HEK293T (cell line): ENCODE measurements at regions not wholly inside any gene's neighbourhood (a gene's known extent, or its start where the extent isn't known, plus 50 kb on each side); places are given as distances from the start of the nearest gene placed in this dataset.

Source experiments
- ARNT ChIP-seq: fragments of 450-650 bp; IDR thresholded peaks from 2 replicates; pipeline ENCODE4 v1.6.1; 2017; ENCODE audit warnings: mild to moderate bottlenecking
- BHLHE40 ChIP-seq: fragments of 450-650 bp; IDR thresholded peaks from 2 replicates; pipeline ENCODE4 v1.6.1; 2016; ENCODE audit warnings: mild to moderate bottlenecking, moderate library complexity, borderline replicate concordance
- CTBP1 ChIP-seq: fragments of 450-650 bp; IDR thresholded peaks from 2 replicates; pipeline ENCODE4 v1.6.1; 2016; ENCODE audit warnings: borderline replicate concordance
- FOXA1 ChIP-seq: fragments of 450-650 bp; IDR thresholded peaks from 2 replicates; pipeline ENCODE4 v1.6.1; 2016; ENCODE audit warnings: mild to moderate bottlenecking
- FOXK2 ChIP-seq: fragments of 450-650 bp; IDR thresholded peaks from 2 replicates; pipeline ENCODE4 v1.6.1; 2016; ENCODE audit warnings: mild to moderate bottlenecking
- FOXM1 ChIP-seq: fragments of 450-650 bp; IDR thresholded peaks from 2 replicates; pipeline ENCODE4 v1.6.1; 2017; ENCODE audit warnings: mild to moderate bottlenecking, borderline replicate concordance
- HDGF ChIP-seq: fragments of 450-650 bp; IDR thresholded peaks from 2 replicates; pipeline ENCODE4 v1.6.1; 2017; ENCODE audit warnings: antibody characterized with exemption, borderline replicate concordance
- LEF1 ChIP-seq: fragments of 450-650 bp; IDR thresholded peaks from 2 replicates; pipeline ENCODE4 v1.6.1; 2017; ENCODE audit warnings: mild to moderate bottlenecking, borderline replicate concordance
- PKNOX1 ChIP-seq: fragments of 450-650 bp; IDR thresholded peaks from 2 replicates; pipeline ENCODE4 v1.6.1; 2016
- SP1 ChIP-seq: fragments of 450-650 bp; IDR thresholded peaks from 2 replicates; pipeline ENCODE4 v1.6.1; 2017
- SUZ12 ChIP-seq: fragments of 450-650 bp; IDR thresholded peaks from 2 replicates; pipeline ENCODE4 v1.6.1; 2016; ENCODE audit warnings: mild to moderate bottlenecking
- ZNF384 ChIP-seq: fragments of 450-650 bp; IDR thresholded peaks from 2 replicates; pipeline ENCODE4 v1.6.1; 2016

- TF ChIP-seq HDGF, result no peak
- no peak for TF ChIP-seq SP1
- no peak for TF ChIP-seq PKNOX1
- no peak for TF ChIP-seq SUZ12
- no peak for TF ChIP-seq BHLHE40
- no peak for TF ChIP-seq ZNF384
- TF ChIP-seq FOXK2, result no peak
- no peak for TF ChIP-seq FOXA1
- TF ChIP-seq CTBP1, result no peak
- no peak for TF ChIP-seq ARNT
- TF ChIP-seq FOXM1, result no peak
- no peak for TF ChIP-seq LEF1
These were observed 208.4 kb upstream of the CDH4 start for GRCh38 chr20:61043681-61044080.
